Osteocyte (in vitro differentiated cells): ENCODE measurements at regions not wholly inside any gene's neighbourhood (a gene's known extent, or its start where the extent isn't known, plus 50 kb on each side); places are given as distances from the start of the nearest gene placed in this dataset.

Source experiments
- DNase-seq: peaks from one replicate; pipeline ENCODE4 v3.0.0; 2021; ENCODE audit warnings: mixed read lengths; ENCODE audit not compliant: unreplicated experiment; ENCODE audit errors: extremely low spot score
- H3K27ac Mint-ChIP-seq: one replicate; pipeline ENCODE4 v1.8.0; 2021; ENCODE audit warnings: mild to moderate bottlenecking, mixed read lengths; ENCODE audit not compliant: unreplicated experiment
- H3K27me3 Mint-ChIP-seq: one replicate; pipeline ENCODE4 v1.8.0; 2021; ENCODE audit warnings: mixed read lengths; ENCODE audit not compliant: unreplicated experiment
- H3K36me3 Mint-ChIP-seq: one replicate; pipeline ENCODE4 v1.8.0; 2021; ENCODE audit warnings: mixed read lengths; ENCODE audit not compliant: unreplicated experiment
- H3K4me1 Mint-ChIP-seq: one replicate; pipeline ENCODE4 v1.8.0; 2021; ENCODE audit warnings: mixed read lengths; ENCODE audit not compliant: unreplicated experiment
- H3K4me3 Mint-ChIP-seq: one replicate; pipeline ENCODE4 v1.8.0; 2021; ENCODE audit warnings: mild to moderate bottlenecking, moderate library complexity, mixed read lengths; ENCODE audit not compliant: unreplicated experiment
- H3K9me3 Mint-ChIP-seq: one replicate; pipeline ENCODE4 v1.8.0; 2021; ENCODE audit warnings: mixed read lengths; ENCODE audit not compliant: unreplicated experiment
- CTCF ChIP-seq: fragments of 200-600 bp; sonication (generic); IDR thresholded peaks from 2 replicates; pipeline ENCODE4 v1.5.0; 2021; ENCODE audit warnings: antibody characterized with exemption, mild to moderate bottlenecking, moderate library complexity

DNA sequence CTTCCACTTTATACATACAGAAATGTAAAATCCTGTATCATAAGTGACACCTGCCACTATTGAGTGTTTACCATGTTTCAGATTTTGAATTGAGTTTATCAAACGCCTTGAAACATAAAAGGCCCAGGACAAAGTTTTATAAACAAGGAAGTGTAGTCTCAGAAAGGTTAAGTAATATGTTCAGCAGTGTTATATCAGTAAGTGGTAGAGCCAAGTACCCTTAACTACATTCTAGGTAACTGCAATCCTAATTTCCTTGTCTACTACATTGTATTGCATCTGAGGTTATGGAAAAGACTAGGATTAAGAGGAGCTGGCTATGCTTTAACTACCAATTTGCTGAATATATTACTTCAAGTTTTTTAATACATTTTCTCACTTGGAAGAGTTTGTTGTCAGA is 641.6 kb downstream of the LRRC70 start:
- H3K36me3 Mint-ChIP-seq, result no peaks in the 10 kb centered on the region

GRCh38 chr5:63217422-63217821 is 638.8 kb downstream of the LRRC70 start:
- DNase-seq, result no peak
- TF ChIP-seq CTCF, result no peak
- H3K4me3 Mint-ChIP-seq, result no peak overlapping the region
- H3K4me1 Mint-ChIP-seq, result no peaks in the 10 kb centered on the region
- no peaks in the 10 kb centered on the region for H3K36me3 Mint-ChIP-seq
- no peak overlapping the region for H3K27ac Mint-ChIP-seq
- peaks cover 7% of the 10 kb centered on the region for H3K9me3 Mint-ChIP-seq
- H3K27me3 Mint-ChIP-seq, result no peaks in the 10 kb centered on the region

More for the DNA sequence above, 641.6 kb downstream of the LRRC70 start:
- no peak for TF ChIP-seq CTCF
- Mint-ChIP-seq H3K27ac (no peak overlapping the region), H3K4me3 (no peak overlapping the region), H3K27me3 (no peaks in the 10 kb centered on the region), H3K4me1 (no peaks in the 10 kb centered on the region), H3K9me3 (no peaks in the 10 kb centered on the region)
- DNase-seq, result no peak

- H3K4me1 Mint-ChIP-seq, result no peaks in the 10 kb centered on the region
- no peaks in the 10 kb centered on the region for H3K36me3 Mint-ChIP-seq
- H3K27me3 Mint-ChIP-seq, result no peaks in the 10 kb centered on the region
- H3K4me3 Mint-ChIP-seq, result no peak overlapping the region
- no peak overlapping the region for H3K27ac Mint-ChIP-seq
- no peak for DNase-seq
- peaks cover 12% of the 10 kb centered on the region for H3K9me3 Mint-ChIP-seq
- no peak for TF ChIP-seq CTCF
Measured at GRCh38 chr5:63213256-63213655, 634.6 kb downstream of the LRRC70 start.

- no peaks in the 10 kb centered on the region for H3K36me3 Mint-ChIP-seq
- H3K4me3 Mint-ChIP-seq, result no peak overlapping the region
- peaks cover 13% of the 10 kb centered on the region for H3K9me3 Mint-ChIP-seq
- DNase-seq, result no peak
- H3K27ac Mint-ChIP-seq, result no peak overlapping the region
- H3K4me1 Mint-ChIP-seq, result no peaks in the 10 kb centered on the region
- no peaks in the 10 kb centered on the region for H3K27me3 Mint-ChIP-seq
- no peak for TF ChIP-seq CTCF
Measured at GRCh38 chr5:63211448-63212132, 633.0 kb downstream of the LRRC70 start.

DNA sequence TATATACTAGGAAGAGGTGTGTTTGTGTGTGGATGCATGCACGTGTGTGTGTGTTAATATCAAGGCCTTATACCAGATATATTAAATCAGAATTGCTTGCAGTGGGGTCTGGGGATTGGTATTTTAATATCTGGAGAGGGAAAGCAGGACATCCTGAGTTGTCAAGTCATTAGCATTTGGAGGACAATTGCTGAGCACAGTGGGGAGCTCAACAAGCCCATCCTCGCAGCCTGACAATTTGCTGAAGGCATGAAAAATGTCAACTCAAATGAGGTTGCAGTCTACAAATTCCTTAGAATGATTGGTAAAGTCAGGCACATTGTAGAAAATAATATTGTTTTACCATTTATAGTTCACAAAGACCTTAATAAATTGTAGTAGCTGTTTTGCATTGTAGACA is 627.4 kb downstream of the LRRC70 start:
- no peak for TF ChIP-seq CTCF
- no peak for DNase-seq
- Mint-ChIP-seq H3K27me3 (no peaks in the 10 kb centered on the region), H3K9me3 (peaks cover 11% of the 10 kb centered on the region), H3K27ac (no peak overlapping the region), H3K4me1 (no peaks in the 10 kb centered on the region), H3K4me3 (no peak overlapping the region), H3K36me3 (no peaks in the 10 kb centered on the region)
